GM12801 (cell line): ENCODE measurements at regions not wholly inside any gene's neighbourhood (a gene's known extent, or its start where the extent isn't known, plus 50 kb on each side); places are given as distances from the start of the nearest gene placed in this dataset.

Experiments
- CTCF ChIP-seq: IDR thresholded peaks from one replicate; pipeline ENCODE4 v1.5.1; 2011; ENCODE audit warnings: control low read depth; ENCODE audit not compliant: insufficient read length; ENCODE audit errors: extremely low read depth

DNA sequence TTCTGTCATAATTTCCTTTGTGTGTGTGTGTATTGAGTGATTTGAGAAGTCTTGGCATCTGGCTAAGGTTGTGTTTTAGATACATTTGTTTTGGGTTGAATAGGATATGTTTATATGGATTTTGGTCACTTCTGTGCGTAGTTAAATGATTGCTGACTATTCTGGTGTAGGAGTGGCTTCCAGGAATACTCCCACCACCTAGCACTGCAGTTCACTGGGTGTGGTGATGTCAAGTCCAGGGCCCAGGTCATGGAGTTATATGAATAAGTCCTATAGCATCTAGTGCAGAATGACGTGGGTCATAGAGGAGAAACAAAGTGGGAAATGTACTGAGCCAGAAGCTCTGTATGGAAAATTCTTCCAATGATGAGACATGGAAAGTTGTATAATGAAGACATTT, 465.4 kb upstream of the CCL2 start:
- no peak for TF ChIP-seq CTCF

GRCh38 chr17:33797181-33797580, 457.9 kb upstream of the CCL2 start:
- TF ChIP-seq CTCF = no peak

DNA sequence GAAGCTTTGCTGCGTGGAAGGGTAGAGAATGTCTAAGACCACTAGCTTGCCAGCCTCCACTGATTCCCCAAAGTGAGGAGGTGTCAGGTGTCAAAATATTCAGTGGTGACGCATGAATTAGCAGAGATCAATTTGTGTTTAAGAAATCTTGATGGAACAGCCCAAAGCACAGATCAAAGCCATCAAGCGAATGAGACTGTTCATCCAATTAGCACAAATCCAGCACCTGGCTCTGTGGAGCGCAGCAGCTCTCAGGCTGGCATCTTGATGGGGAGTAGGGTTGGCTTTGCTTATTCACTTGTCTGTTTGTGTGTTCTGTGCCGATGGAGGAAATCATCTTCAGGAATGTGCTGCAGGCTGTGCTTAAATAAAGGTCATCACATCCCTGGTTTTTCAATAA, 456.8 kb upstream of the CCL2 start:
- TF ChIP-seq CTCF = no peak

DNA sequence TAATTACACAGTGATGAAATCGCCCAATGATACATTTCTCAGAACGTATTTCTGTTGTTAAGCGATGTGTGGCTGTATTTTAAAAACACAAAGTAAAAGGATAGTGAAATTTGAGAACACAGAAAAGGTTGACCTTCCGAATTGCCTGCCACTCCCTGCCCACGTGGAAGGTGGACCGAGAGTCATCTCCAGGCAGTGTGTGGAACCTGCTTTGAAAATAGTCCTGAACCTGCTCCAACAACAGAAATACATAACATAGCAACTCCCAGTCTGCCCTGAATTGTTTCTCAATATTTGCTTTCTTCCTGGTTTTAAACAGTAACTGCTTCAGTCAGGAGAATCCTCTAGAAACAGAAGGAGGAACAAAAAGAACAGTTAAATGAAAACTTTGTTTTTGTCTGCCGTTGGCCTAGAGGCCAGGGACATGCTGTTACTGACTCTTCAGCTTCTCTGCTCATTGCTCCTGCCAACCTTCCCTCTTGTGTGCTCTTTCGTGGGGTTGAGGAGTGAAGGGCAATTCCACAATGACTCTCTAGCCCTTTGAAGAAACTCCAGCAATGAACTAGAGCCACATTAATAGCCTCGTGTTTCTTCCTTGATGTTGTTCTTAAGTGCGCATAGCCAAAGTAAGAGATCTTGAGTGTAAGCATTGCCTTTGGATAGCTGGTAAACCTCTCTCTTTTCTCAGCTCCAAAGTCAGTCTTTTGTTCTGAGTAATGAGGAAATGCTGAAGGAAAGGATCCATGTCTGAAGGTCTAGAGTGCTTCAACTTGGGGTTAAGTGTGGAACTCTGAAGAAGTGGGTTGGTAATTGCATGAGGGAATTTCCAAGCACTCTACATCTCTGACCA, 452.5 kb upstream of the CCL2 start:
- TF ChIP-seq CTCF = no peak

DNA sequence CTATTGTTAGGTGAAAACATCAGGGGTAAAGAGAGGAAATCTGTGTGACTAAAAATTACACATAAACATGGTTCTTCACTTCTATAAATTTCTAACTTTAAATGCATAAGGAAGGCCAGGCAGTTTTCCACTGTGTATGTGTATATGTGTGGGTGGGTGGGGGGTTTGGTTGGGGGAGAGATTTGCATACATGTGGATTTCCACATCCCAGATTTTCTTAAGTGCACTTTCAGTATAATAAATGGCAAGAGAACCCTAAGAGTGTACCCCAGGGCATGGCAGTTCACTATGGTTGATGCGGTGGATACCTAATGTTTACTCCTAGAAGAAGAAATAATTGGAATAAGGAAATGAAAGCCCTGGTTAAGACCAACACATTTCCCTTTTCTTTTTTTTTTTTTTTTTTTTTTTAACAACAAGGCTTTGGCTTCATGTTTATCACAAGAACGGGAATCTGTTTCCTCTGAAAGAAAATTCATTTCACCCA, 451.8 kb upstream of the CCL2 start:
- TF ChIP-seq CTCF = no peak

- TF ChIP-seq CTCF = no peak
Measured at GRCh38 chr17:33803686-33804085, 451.4 kb upstream of the CCL2 start.

DNA sequence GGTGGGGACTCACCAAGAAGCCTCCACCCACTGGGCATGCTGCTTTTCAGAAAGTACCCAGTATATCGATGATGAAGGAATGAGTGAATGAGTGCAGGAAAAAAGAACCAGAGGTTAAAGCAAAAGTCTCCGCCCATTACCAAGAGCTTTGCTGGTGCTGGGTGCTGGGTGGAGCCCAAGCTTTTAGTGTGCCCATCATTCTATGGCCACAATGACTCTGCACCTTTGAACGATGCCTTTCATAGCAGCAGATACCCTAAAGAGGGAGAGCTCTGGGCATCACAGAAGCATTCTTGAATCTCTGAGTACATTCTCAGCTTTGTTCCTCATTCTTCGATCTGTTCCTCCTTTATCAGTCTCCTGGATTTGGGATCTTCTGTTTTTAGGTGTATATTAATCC, 450.7 kb upstream of the CCL2 start:
- no peak for TF ChIP-seq CTCF
